ENCODE measurements at regions not wholly inside any gene's neighbourhood (a gene's known extent, or its start where the extent isn't known, plus 50 kb on each side); places are given as distances from the start of the nearest gene placed in this dataset.
"Not testable (repeated sequence)": the region's sequence is repeated elsewhere in the genome, so short reads cannot be mapped to it uniquely, and the experiment has no call there.

GRCh38 chr4:27721193-27721592 is 860.6 kb downstream of the STIM2 start:
- DNase-seq (ENCODE audit: low spot score) = no peak

- no peak for DNase-seq (ENCODE audit: low spot score)
Observed at GRCh38 chr4:27728892-27729291, 868.3 kb downstream of the STIM2 start.

GRCh38 chr4:27742816-27743215 is 882.2 kb downstream of the STIM2 start:
- DNase-seq (ENCODE audit: low spot score) = no peak

GRCh38 chr4:27759611-27760575 is 899.3 kb downstream of the STIM2 start:
- no peak for DNase-seq (ENCODE audit: low spot score)

- DNase-seq (ENCODE audit: low spot score) = no peak
Observed at GRCh38 chr4:27763830-27764525, 903.3 kb downstream of the STIM2 start.

GRCh38 chr4:27764526-27764837 is 903.8 kb downstream of the STIM2 start:
- DNase-seq (ENCODE audit: low spot score) = no peak

GRCh38 chr4:27770895-27771294 is 910.3 kb downstream of the STIM2 start:
- no peak for DNase-seq (ENCODE audit: low spot score)

- DNase-seq (ENCODE audit: low spot score) = no peak
Observed at GRCh38 chr4:27775156-27775555, 914.5 kb downstream of the STIM2 start.

- no peak for DNase-seq (ENCODE audit: low spot score)
Observed at GRCh38 chr4:27779827-27780226, 919.2 kb downstream of the STIM2 start.

GRCh38 chr4:27787195-27787594 is 926.6 kb downstream of the STIM2 start:
- DNase-seq (ENCODE audit: low spot score) = no peak

GRCh38 chr4:27789773-27790172 is 929.1 kb downstream of the STIM2 start:
- DNase-seq (ENCODE audit: low spot score) = no peak

GRCh38 chr4:27790911-27791310 is 930.3 kb downstream of the STIM2 start:
- DNase-seq (ENCODE audit: low spot score) = no peak

GRCh38 chr4:27791640-27792039 is 931.0 kb downstream of the STIM2 start:
- no peak for DNase-seq (ENCODE audit: low spot score)

GRCh38 chr4:27807207-27807606 is 946.6 kb downstream of the STIM2 start:
- no peak for DNase-seq (ENCODE audit: low spot score)

- DNase-seq (ENCODE audit: low spot score) = no peak
Observed at GRCh38 chr4:27811948-27812347, 951.3 kb downstream of the STIM2 start.

GRCh38 chr4:27813226-27813625 is 952.6 kb downstream of the STIM2 start:
- DNase-seq (ENCODE audit: low spot score) = not testable (repeated sequence)

- DNase-seq (ENCODE audit: low spot score) = not testable (repeated sequence)
Observed at GRCh38 chr4:27813699-27814425, 953.2 kb downstream of the STIM2 start.

GRCh38 chr4:27819246-27819645 is 958.6 kb downstream of the STIM2 start:
- DNase-seq (ENCODE audit: low spot score) = no peak

GRCh38 chr4:27828843-27829242 is 968.2 kb downstream of the STIM2 start:
- no peak for DNase-seq (ENCODE audit: low spot score)

GRCh38 chr4:27830251-27830650 is 969.6 kb downstream of the STIM2 start:
- DNase-seq (ENCODE audit: low spot score) = no peak

GRCh38 chr4:27835851-27836250 is 975.2 kb downstream of the STIM2 start:
- no peak for DNase-seq (ENCODE audit: low spot score)

- DNase-seq (ENCODE audit: low spot score) = no peak
Observed at GRCh38 chr4:27836523-27836922, 975.9 kb downstream of the STIM2 start.

- no peak for DNase-seq (ENCODE audit: low spot score)
Observed at GRCh38 chr4:27843776-27844175, 983.1 kb downstream of the STIM2 start.
